ENCODE measurements at regions not wholly inside any gene's neighbourhood (a gene's known extent, or its start where the extent isn't known, plus 50 kb on each side); places are given as distances from the start of the nearest gene placed in this dataset.

GRCh38 chr1:93015590-93015989 is 54.3 kb upstream of the DIPK1A start:
- TF ChIP-seq CTCF (conservative IDR thresholded peaks at IDR 0.05; ENCODE audit: low read depth, low read length), result no peak
- no peak for TF ChIP-seq EZH2 (IDR thresholded peaks at IDR 0.05; ENCODE audit: borderline replicate concordance, low read depth, low read length, poor library complexity, severe bottlenecking)

Measured in A673 (cell line).